Tongue (tissue), 1 donor: ENCODE measurements at regions not wholly inside any gene's neighbourhood (a gene's known extent, or its start where the extent isn't known, plus 50 kb on each side); places are given as distances from the start of the nearest gene placed in this dataset.
"Not testable (repeated sequence)": the region's sequence is repeated elsewhere in the genome, so short reads cannot be mapped to it uniquely, and the experiment has no call there.

Experiments used
- DNase-seq: peaks from one replicate; pipeline ENCODE4 v3.0.0-alpha.2; 2015

GRCh38 chr11:90753546-90753945 is 530.7 kb upstream of the CHORDC1 start:
- DNase-seq = no peak

- DNase-seq = no peak
These were observed 524.2 kb upstream of the CHORDC1 start for GRCh38 chr11:90747057-90747456.

GRCh38 chr11:90744169-90744568 is 521.3 kb upstream of the CHORDC1 start:
- DNase-seq = no peak

GRCh38 chr11:90738799-90739198 is 516.0 kb upstream of the CHORDC1 start:
- no peak for DNase-seq

GRCh38 chr11:90737444-90738050 is 514.7 kb upstream of the CHORDC1 start:
- no peak for DNase-seq

GRCh38 chr11:90732486-90732885 is 509.6 kb upstream of the CHORDC1 start:
- no peak for DNase-seq

GRCh38 chr11:90723475-90723874 is 500.6 kb upstream of the CHORDC1 start:
- DNase-seq = no peak

GRCh38 chr11:90722552-90723190 is 499.8 kb upstream of the CHORDC1 start:
- DNase-seq = no peak

- no peak for DNase-seq
These were observed 494.7 kb upstream of the CHORDC1 start for GRCh38 chr11:90717522-90717921.

- no peak for DNase-seq
These were observed 482.8 kb upstream of the CHORDC1 start for GRCh38 chr11:90705661-90706060.

GRCh38 chr11:90704510-90704909 is 481.7 kb upstream of the CHORDC1 start:
- DNase-seq = no peak

- no peak for DNase-seq
These were observed 478.9 kb upstream of the CHORDC1 start for GRCh38 chr11:90701716-90702115.

- no peak for DNase-seq
These were observed 478.1 kb upstream of the CHORDC1 start for GRCh38 chr11:90700789-90701439.

- no peak for DNase-seq
These were observed 477.0 kb upstream of the CHORDC1 start for GRCh38 chr11:90699791-90700400.

- no peak for DNase-seq
These were observed 475.4 kb upstream of the CHORDC1 start for GRCh38 chr11:90698238-90698637.

GRCh38 chr11:90675496-90675895 is 452.6 kb upstream of the CHORDC1 start:
- not testable (repeated sequence) for DNase-seq

- no peak for DNase-seq
These were observed 446.2 kb upstream of the CHORDC1 start for GRCh38 chr11:90669094-90669493.

GRCh38 chr11:90668502-90668901 is 445.7 kb upstream of the CHORDC1 start:
- no peak for DNase-seq

- DNase-seq = no peak
These were observed 438.4 kb upstream of the CHORDC1 start for GRCh38 chr11:90661233-90661632.

- no peak for DNase-seq
These were observed 433.3 kb upstream of the CHORDC1 start for GRCh38 chr11:90656171-90656570.

- DNase-seq = no peak
These were observed 427.3 kb upstream of the CHORDC1 start for GRCh38 chr11:90650153-90650552.

- DNase-seq = no peak
These were observed 423.9 kb upstream of the CHORDC1 start for GRCh38 chr11:90646706-90647105.

GRCh38 chr11:90646266-90646665 is 423.4 kb upstream of the CHORDC1 start:
- DNase-seq = no peak
